GM18951 (cell line): ENCODE measurements at regions not wholly inside any gene's neighbourhood (a gene's known extent, or its start where the extent isn't known, plus 50 kb on each side); places are given as distances from the start of the nearest gene placed in this dataset.

Experiments
- POLR2A ChIP-seq: IDR thresholded peaks from 4 replicates; pipeline ENCODE4 v1.6.1; 2011; ENCODE audit warnings: mild to moderate bottlenecking; ENCODE audit not compliant: insufficient read length, insufficient read depth; ENCODE audit errors: extremely low read depth
- in situ Hi-C: fragments of 300-500 bp; cut with MboI; formaldehyde crosslinking; loops from one replicate; pipeline ENCODE4 v1.12.0; 2022; ENCODE audit warnings: low sequenced_read_pairs, mixed read lengths, inconsistent platforms; ENCODE audit not compliant: unreplicated experiment

GRCh38 chr13:40407567-40407966, 258.9 kb downstream of the FOXO1 start:
- in situ Hi-C loops, result no loop called here
- no peak for TF ChIP-seq POLR2A

GRCh38 chr13:40408602-40409001, 257.8 kb downstream of the FOXO1 start:
- in situ Hi-C loops, result no loop called here
- TF ChIP-seq POLR2A, result no peak

GRCh38 chr13:40409278-40409677, 257.2 kb downstream of the FOXO1 start:
- TF ChIP-seq POLR2A, result no peak
- in situ Hi-C loops, result no loop called here

- in situ Hi-C loops, result no loop called here
- TF ChIP-seq POLR2A, result no peak
These were observed 256.1 kb downstream of the FOXO1 start for GRCh38 chr13:40410315-40410714.

GRCh38 chr13:40420160-40420740, 246.2 kb downstream of the FOXO1 start:
- no peak for TF ChIP-seq POLR2A
- in situ Hi-C loops, result no loop called here

GRCh38 chr13:40422588-40423235, 243.7 kb downstream of the FOXO1 start:
- in situ Hi-C loops, result no loop called here
- no peak for TF ChIP-seq POLR2A

GRCh38 chr13:40428354-40428753, 238.1 kb downstream of the FOXO1 start:
- in situ Hi-C loops, result no loop called here
- TF ChIP-seq POLR2A, result no peak

GRCh38 chr13:40429706-40430545, 236.5 kb downstream of the FOXO1 start:
- no peak for TF ChIP-seq POLR2A
- in situ Hi-C loops, result no loop called here

GRCh38 chr13:40432018-40432978, 234.1 kb downstream of the FOXO1 start:
- in situ Hi-C loops, result no loop called here
- TF ChIP-seq POLR2A, result no peak

- TF ChIP-seq POLR2A, result no peak
- in situ Hi-C loops, result no loop called here
These were observed 233.4 kb downstream of the FOXO1 start for GRCh38 chr13:40433001-40433400.

- no peak for TF ChIP-seq POLR2A
- in situ Hi-C loops, result no loop called here
These were observed 232.9 kb downstream of the FOXO1 start for GRCh38 chr13:40433577-40433976.

- no peak for TF ChIP-seq POLR2A
- in situ Hi-C loops, result no loop called here
These were observed 231.7 kb downstream of the FOXO1 start for GRCh38 chr13:40434516-40435397.
